Testis (tissue), 2 donors: ENCODE measurements at regions not wholly inside any gene's neighbourhood (a gene's known extent, or its start where the extent isn't known, plus 50 kb on each side); places are given as distances from the start of the nearest gene placed in this dataset.

Experiments
- CTCF ChIP-seq, 3 experiments: fragments of 450-650 bp in 2 of 3; fragments of 200-600 bp in 1 of 3; sonication (generic) in 1 of 3; IDR thresholded peaks; one replicate each; pipeline ENCODE4 v1.5.1; 2016 to 2019; ENCODE audit warnings: antibody characterized with exemption in 3 of 3, mild to moderate bottlenecking in 2 of 3, moderate library complexity in 1 of 3
- POLR2A ChIP-seq: fragments of 450-650 bp; IDR thresholded peaks from one replicate; pipeline ENCODE4 v1.6.1; 2017; ENCODE audit warnings: antibody characterized with exemption, mild to moderate bottlenecking, moderate library complexity

- TF ChIP-seq CTCF (IDR thresholded peaks at IDR 0.05): no peak
- TF ChIP-seq POLR2A: no peak
These were observed 298.5 kb upstream of the ATP10B start for GRCh38 chr5:161150441-161150988.
